ENCODE measurements at regions not wholly inside any gene's neighbourhood (a gene's known extent, or its start where the extent isn't known, plus 50 kb on each side); places are given as distances from the start of the nearest gene placed in this dataset.

- TF ChIP-seq CTCF (IDR thresholded peaks at IDR 0.05): no peak
- TF ChIP-seq POLR2A (IDR thresholded peaks at IDR 0.05): no peak
Observed at GRCh38 chr3:107241217-107241616, 136.0 kb upstream of the CCDC54 start.
